AG09319 (cell line): ENCODE measurements at regions not wholly inside any gene's neighbourhood (a gene's known extent, or its start where the extent isn't known, plus 50 kb on each side); places are given as distances from the start of the nearest gene placed in this dataset.

Experiments used
- DNase-seq: peaks from one replicate; pipeline ENCODE4 v3.0.0-alpha.2; 2010; ENCODE audit warnings: low read depth; ENCODE audit errors: extremely low read depth
- CTCF ChIP-seq: IDR thresholded peaks from 2 replicates; pipeline ENCODE4 v1.5.1; 2011; ENCODE audit warnings: low read depth, mild to moderate bottlenecking, inconsistent platforms, low read length, moderate library complexity

DNA sequence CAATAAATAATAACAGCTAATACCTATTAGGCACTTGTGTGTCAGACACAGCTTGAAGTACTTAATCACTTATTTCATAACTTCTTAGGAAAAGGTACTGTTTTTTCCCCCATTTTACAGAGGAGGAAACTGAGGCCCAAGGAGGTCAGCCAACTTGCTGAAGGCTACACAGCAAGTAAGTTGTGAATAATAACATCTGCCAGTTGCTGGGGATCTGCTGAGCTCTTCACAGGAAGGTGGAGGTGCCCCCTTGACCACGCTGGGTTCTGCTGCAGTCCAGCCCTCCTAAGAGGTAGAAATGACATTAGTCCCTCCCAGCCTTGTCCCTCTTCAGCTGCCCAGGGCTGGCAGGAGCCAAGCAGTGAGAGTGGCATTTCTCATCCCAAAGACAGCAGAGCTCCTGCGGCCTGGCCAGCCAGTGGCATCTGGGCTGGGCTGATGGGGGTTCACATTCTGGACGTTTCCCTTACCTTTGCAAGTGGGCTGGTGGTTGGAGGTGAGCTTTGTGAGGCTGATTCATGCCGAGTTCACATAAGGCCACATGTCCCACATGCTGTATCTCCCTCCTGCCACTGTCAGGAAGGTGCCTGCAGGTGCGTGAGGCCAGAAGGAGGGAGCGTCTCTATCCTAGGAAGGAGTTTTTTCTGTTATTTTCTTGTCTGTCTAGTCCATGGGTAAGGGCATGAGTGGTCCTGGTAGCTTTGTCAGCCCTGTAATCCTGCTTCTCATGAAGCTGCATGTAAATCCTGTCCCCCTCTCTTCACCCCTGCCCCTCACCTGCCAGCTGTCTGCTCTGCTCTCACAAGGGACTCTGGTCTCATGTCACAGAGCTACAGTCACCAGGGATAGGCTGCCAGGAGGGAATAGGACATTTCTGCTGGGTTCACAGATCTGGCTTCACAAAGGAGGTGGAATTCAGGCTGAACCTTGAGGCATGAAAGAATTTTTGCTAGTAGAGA is 171.7 kb downstream of the MACROH2A1 start:
- no peak for DNase-seq

DNA sequence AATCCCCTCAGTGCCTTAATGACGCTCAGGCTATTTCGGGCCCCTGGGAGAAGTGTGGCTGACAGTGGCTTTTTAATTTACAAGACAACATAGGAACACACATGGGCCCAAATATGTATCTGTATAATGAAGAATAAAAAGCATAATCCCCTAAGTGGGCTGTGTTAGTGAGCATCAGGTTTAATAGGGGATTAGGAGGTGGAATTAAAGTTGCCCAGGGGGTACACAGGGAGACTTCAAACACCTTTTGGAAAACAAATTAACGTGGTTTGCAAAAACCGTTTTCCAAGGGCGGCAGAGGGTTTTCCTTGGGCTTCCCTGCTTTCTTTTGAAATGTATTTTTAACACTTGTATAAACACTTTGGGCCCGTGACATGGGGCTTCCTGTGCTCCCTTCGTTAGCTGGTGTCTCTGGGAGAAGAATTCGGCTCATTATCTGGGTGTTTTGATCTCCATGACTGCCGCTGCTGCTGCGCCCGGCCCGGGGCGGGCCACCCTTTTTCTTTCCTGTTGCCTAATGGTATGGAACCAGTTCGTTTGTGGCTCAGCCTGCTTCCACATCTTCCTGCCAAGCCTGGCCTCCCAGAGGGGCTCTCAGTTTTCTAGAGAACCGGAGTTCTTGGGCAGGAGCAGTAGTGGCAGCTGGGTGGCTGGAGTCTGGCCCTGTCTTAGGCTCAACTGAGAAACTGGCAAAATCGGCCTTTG is 173.0 kb downstream of the MACROH2A1 start:
- TF ChIP-seq CTCF, result no peak

More for the DNA sequence above, 171.7 kb downstream of the MACROH2A1 start:
- TF ChIP-seq CTCF, result no peak

GRCh38 chr5:135223891-135224625 is 175.0 kb downstream of the MACROH2A1 start:
- DNase-seq, result no peak
- no peak for TF ChIP-seq CTCF

More for the DNA sequence above, 173.0 kb downstream of the MACROH2A1 start:
- no peak for DNase-seq

- DNase-seq, result no peak
- TF ChIP-seq CTCF, result no peak
These were observed 175.6 kb downstream of the MACROH2A1 start for GRCh38 chr5:135223404-135223803.

DNA sequence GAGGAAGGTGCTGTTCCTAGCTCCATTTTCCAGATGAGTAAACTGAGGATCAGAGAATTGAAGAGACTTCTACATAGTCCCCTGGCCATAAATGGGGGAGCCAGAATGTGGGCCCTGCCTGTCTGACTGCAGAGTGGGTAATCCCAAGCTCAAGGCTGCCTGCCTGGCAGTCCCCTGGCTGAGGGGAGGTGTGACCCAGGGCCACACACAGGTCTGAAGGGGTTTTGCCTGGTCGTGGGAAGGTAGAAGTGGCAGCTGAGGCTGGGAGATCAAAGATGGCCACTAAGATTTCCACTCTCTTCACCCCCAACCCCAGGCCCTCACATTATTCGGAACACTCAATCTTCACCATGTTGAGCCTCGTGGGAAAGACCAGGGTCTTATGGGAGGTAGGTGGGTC is 176.3 kb downstream of the MACROH2A1 start:
- no peak for TF ChIP-seq CTCF
- DNase-seq, result no peak

DNA sequence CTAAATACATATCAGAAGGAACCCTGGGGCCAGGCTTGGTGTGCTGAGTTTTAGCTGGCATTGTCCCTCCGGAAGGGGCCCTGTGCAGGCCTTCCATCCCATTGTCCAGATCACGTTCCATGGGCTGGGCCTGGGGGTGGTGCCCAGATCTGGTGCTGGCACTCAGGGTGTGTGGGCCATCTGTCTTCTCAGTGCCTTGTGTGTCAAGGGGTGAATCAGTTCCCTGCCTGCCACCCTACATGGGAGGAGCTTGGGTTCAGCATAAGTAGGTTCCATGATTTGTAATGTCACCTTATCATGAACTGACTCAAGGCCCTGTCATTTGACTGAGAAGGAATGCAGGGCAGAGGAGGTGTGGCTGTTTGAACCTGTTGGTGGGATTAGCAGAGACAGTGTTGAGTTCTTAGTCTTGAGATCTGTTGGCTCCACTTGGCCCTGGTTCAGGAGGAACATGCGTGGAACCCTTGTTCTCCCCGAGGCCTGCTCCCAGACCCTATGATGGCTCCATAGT is 176.8 kb downstream of the MACROH2A1 start:
- TF ChIP-seq CTCF, result no peak
- DNase-seq, result no peak
